SU-DHL-6 (cell line): ENCODE measurements at regions not wholly inside any gene's neighbourhood (a gene's known extent, or its start where the extent isn't known, plus 50 kb on each side); places are given as distances from the start of the nearest gene placed in this dataset.

ENCODE experiments used
- EZH2phosphoT487 ChIP-seq: fragments of 200-600 bp; sonication (generic), shearing (Covaris generic); conservative IDR thresholded peaks from 2 replicates; pipeline ENCODE4 v1.6.1; 2018; ENCODE audit warnings: mild to moderate bottlenecking, antibody characterized with exemption, low read length, moderate library complexity, mixed read lengths
- TF ChIP-seq, protein P1 (sequence below): fragments of 200-600 bp; sonication (generic); IDR thresholded peaks from one replicate; pipeline ENCODE4 v1.5.1; 2017; ENCODE audit warnings: antibody characterized with exemption, mild to moderate bottlenecking, low read length, moderate library complexity; ENCODE audit not compliant: insufficient read depth, poor library complexity, severe bottlenecking

DNA sequence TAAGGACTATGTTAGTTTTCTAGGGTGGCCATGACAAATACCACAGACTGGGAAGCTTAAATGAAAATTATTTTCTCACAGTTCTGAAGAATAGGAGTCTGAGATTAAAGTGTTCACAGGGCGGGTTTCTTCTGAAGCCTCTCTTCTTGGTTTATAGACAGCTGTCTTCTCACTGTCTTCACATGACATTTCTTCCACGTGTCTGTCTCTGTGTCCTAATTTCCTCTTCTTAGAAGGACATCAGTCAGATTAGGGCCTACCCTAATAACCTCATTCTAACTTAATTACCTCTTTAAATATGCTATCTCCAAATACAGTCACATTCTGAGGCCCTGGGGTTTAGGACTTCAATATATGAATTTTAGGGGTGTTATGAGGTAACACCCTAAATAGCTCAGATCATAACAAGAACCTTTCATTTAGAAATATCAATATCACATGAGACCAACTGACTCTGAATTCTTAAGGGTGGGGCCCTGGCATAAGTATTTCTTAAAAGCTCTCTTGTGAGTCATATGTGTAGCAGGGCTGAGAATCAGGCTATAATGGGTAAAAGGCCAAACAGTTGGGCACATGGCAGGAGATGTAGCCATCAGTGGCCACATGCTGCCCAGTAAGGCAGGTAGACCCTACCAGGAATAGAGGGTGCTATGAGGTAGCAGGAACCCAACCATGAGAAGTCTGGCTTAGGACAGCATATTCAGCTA lies 62.0 kb upstream of the TENT5A start:
- TF ChIP-seq EZH2phosphoT487: no peak
- TF ChIP-seq, protein P1, sequence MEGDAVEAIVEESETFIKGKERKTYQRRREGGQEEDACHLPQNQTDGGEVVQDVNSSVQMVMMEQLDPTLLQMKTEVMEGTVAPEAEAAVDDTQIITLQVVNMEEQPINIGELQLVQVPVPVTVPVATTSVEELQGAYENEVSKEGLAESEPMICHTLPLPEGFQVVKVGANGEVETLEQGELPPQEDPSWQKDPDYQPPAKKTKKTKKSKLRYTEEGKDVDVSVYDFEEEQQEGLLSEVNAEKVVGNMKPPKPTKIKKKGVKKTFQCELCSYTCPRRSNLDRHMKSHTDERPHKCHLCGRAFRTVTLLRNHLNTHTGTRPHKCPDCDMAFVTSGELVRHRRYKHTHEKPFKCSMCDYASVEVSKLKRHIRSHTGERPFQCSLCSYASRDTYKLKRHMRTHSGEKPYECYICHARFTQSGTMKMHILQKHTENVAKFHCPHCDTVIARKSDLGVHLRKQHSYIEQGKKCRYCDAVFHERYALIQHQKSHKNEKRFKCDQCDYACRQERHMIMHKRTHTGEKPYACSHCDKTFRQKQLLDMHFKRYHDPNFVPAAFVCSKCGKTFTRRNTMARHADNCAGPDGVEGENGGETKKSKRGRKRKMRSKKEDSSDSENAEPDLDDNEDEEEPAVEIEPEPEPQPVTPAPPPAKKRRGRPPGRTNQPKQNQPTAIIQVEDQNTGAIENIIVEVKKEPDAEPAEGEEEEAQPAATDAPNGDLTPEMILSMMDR: no peak
